ENCODE measurements at regions not wholly inside any gene's neighbourhood (a gene's known extent, or its start where the extent isn't known, plus 50 kb on each side); places are given as distances from the start of the nearest gene placed in this dataset.
"Not testable (repeated sequence)": the region's sequence is repeated elsewhere in the genome, so short reads cannot be mapped to it uniquely, and the experiment has no call there.

- DNase-seq, result no peak
These were observed 724.6 kb upstream of the NRP1 start for GRCh38 chr10:34058845-34059614.

GRCh38 chr10:34055410-34055985, 721.0 kb upstream of the NRP1 start:
- not testable (repeated sequence) for DNase-seq

- DNase-seq, result no peak
These were observed 715.4 kb upstream of the NRP1 start for GRCh38 chr10:34049887-34050286.

- no peak for DNase-seq
These were observed 715.0 kb upstream of the NRP1 start for GRCh38 chr10:34049469-34049868.

GRCh38 chr10:34047389-34047788, 712.9 kb upstream of the NRP1 start:
- no peak for DNase-seq

GRCh38 chr10:34046506-34047034, 712.1 kb upstream of the NRP1 start:
- DNase-seq, result no peak

- no peak for DNase-seq
These were observed 711.2 kb upstream of the NRP1 start for GRCh38 chr10:34045571-34046190.

GRCh38 chr10:34041871-34042270, 707.4 kb upstream of the NRP1 start:
- DNase-seq, result no peak

GRCh38 chr10:34037499-34037898, 703.0 kb upstream of the NRP1 start:
- no peak for DNase-seq

GRCh38 chr10:34035241-34035790, 700.8 kb upstream of the NRP1 start:
- not testable (repeated sequence) for DNase-seq

GRCh38 chr10:34033078-34033477, 698.6 kb upstream of the NRP1 start:
- no peak for DNase-seq

GRCh38 chr10:34032564-34032963, 698.1 kb upstream of the NRP1 start:
- no peak for DNase-seq

GRCh38 chr10:34031400-34031799, 696.9 kb upstream of the NRP1 start:
- DNase-seq, result no peak

GRCh38 chr10:34029455-34029854, 695.0 kb upstream of the NRP1 start:
- no peak for DNase-seq

GRCh38 chr10:34028936-34029335, 694.5 kb upstream of the NRP1 start:
- no peak for DNase-seq

GRCh38 chr10:34024693-34025425, 690.4 kb upstream of the NRP1 start:
- DNase-seq, result no peak

- no peak for DNase-seq
These were observed 689.8 kb upstream of the NRP1 start for GRCh38 chr10:34024282-34024681.

GRCh38 chr10:34022195-34022594, 687.7 kb upstream of the NRP1 start:
- DNase-seq, result no peak

- no peak for DNase-seq
These were observed 684.3 kb upstream of the NRP1 start for GRCh38 chr10:34018784-34019183.

GRCh38 chr10:34018129-34018528, 683.7 kb upstream of the NRP1 start:
- no peak for DNase-seq

GRCh38 chr10:34017281-34017680, 682.8 kb upstream of the NRP1 start:
- DNase-seq, result no peak

- no peak for DNase-seq
These were observed 682.1 kb upstream of the NRP1 start for GRCh38 chr10:34016576-34016975.

GRCh38 chr10:34015700-34016099, 681.2 kb upstream of the NRP1 start:
- no peak for DNase-seq
